Panc1 (cell line): ENCODE measurements at regions not wholly inside any gene's neighbourhood (a gene's known extent, or its start where the extent isn't known, plus 50 kb on each side); places are given as distances from the start of the nearest gene placed in this dataset.

Source experiments
- ATAC-seq: fragments of 200-7000 bp; cut with Tn5 transposase; 2 replicates; pipeline ENCODE4 v1.9.1; 2020; ENCODE audit warnings: mild to moderate bottlenecking, moderate library complexity
- BruUV-seq: library from RNA; stranded (reverse); fragments of 400-500 nt; replicated peaks from 2 replicates; lab custom pipeline; 2021; lab: Mats Ljungman, UMichigan
- CTCF ChIA-PET: fragments of 300-600 bp; sonication (Branson Sonifier 250); formaldehyde crosslinking; loops from one replicate; lab custom pipeline; 2022; ENCODE audit warnings: antibody characterized with exemption; lab: Charles Lee
- POLR2A ChIA-PET: fragments of 300-600 bp; sonication (Branson Sonifier 250); formaldehyde crosslinking; loops from one replicate; lab custom pipeline; 2022; ENCODE audit warnings: antibody characterized with exemption; lab: Charles Lee
- DNase-seq: peaks from one replicate; pipeline ENCODE4 v3.0.0-alpha.2; 2010; ENCODE audit warnings: low read depth, low spot score
- H3K27ac ChIP-seq: 2 replicates; pipeline ENCODE4 v1.5.1; 2011; ENCODE audit warnings: mild to moderate bottlenecking, low read length, inconsistent platforms
- H3K27me3 ChIP-seq: fragments of 200-500 bp; sonication (Bioruptor generic); 2 replicates; pipeline ENCODE4 v1.6.0; 2014; ENCODE audit warnings: low read length, inconsistent platforms; ENCODE audit not compliant: control insufficient read depth, insufficient read depth
- H3K36me3 ChIP-seq: fragments of 200-500 bp; sonication (Bioruptor generic); 2 replicates; pipeline ENCODE4 v1.5.1; 2014; ENCODE audit warnings: inconsistent platforms, mild to moderate bottlenecking, low read length, moderate library complexity; ENCODE audit not compliant: control insufficient read depth, insufficient read depth
- H3K4me1 ChIP-seq: 2 replicates; pipeline ENCODE4 v1.5.1; 2011; ENCODE audit warnings: inconsistent platforms, mild to moderate bottlenecking, low read length, moderate library complexity; ENCODE audit not compliant: control insufficient read depth, insufficient read depth
- H3K4me3 ChIP-seq, 2 experiments: 2 replicates each; pipeline ENCODE4 v1.5.1; 2011 to 2012; ENCODE audit warnings: low read depth in 2 of 2, low read length in 2 of 2, mild to moderate bottlenecking in 2 of 2, inconsistent platforms in 1 of 2, moderate library complexity in 1 of 2
- H3K9me3 ChIP-seq: fragments of 200-500 bp; sonication (Bioruptor generic); 2 replicates; pipeline ENCODE4 v1.5.1; 2014; ENCODE audit warnings: low read depth, mild to moderate bottlenecking, inconsistent platforms, low read length, moderate library complexity; ENCODE audit not compliant: control insufficient read depth, insufficient read depth
- CTCF ChIP-seq: fragments of 450-650 bp; IDR thresholded peaks from 2 replicates; pipeline ENCODE4 v1.5.1; 2017; ENCODE audit warnings: mild to moderate bottlenecking
- POLR2AphosphoS5 ChIP-seq: IDR thresholded peaks from 2 replicates; pipeline ENCODE4 v1.6.1; 2012; ENCODE audit warnings: mild to moderate bottlenecking, low read depth, low read length, moderate library complexity
- REST ChIP-seq, 2 experiments: IDR thresholded peaks; 2 replicates each; pipeline ENCODE4 v1.6.1; 2011 to 2012; ENCODE audit warnings: low read depth in 2 of 2, control low read depth in 1 of 2, low read length in 1 of 2, mild to moderate bottlenecking in 1 of 2, moderate library complexity in 1 of 2; ENCODE audit not compliant: insufficient read depth in 1 of 2
- SIN3A ChIP-seq: IDR thresholded peaks from 2 replicates; pipeline ENCODE4 v1.6.1; 2012; ENCODE audit warnings: low read depth, mild to moderate bottlenecking, low read length, moderate library complexity, borderline replicate concordance; ENCODE audit not compliant: insufficient read depth
- TCF7L2 ChIP-seq: IDR thresholded peaks from 2 replicates; pipeline ENCODE4 v1.6.1; 2011; ENCODE audit warnings: mild to moderate bottlenecking, low read depth, low read length, inconsistent platforms
- in situ Hi-C: cut with HindIII; loops from 2 replicates; pipeline ENCODE4 v1.10.0; 2016; ENCODE audit warnings: low sequenced_read_pairs, low pct_unique_long_range_greater_than_20kb
- intact Hi-C: fragments of 100-400 bp; cut with micrococcal nuclease; formaldehyde crosslinking; loops from one replicate; pipeline ENCODE4 v1.10.0; 2022; ENCODE audit not compliant: unreplicated experiment

DNA sequence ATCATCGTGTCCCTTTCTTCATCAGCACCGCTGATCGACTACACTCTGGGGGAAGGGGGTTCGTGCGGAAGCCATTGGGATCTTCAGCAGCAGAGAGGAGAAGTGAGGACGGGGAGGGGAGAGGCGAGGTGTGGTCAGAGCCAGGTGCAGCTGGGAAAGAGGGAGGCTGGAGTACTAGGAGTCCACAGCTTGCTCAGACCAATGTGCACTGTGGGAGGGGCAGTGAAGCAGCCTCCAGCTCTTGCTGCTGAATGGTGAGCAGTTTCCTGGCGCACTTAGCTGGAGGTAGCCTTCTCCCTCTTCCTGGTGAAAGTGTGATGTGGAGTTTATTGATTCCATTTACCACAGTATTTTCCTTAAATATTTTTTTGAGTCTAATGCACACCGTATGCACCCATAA lies 99.0 kb upstream of the NECTIN1 start:
- H3K4me3 ChIP-seq = no peak overlapping the region
- POLR2A ChIA-PET = no interaction called here
- peaks cover 6% of the 10 kb centered on the region for H3K27me3 ChIP-seq
- no peaks in the 10 kb centered on the region for H3K9me3 ChIP-seq
- in situ Hi-C loops = no loop called here
- CTCF ChIA-PET = no interaction called here
- H3K27ac ChIP-seq = no peak overlapping the region
- ATAC-seq (no peak), DNase-seq (no peak)
- intact Hi-C loops = no loop called here
- H3K36me3 ChIP-seq = no peaks in the 10 kb centered on the region
- TF ChIP-seq SIN3A (no peak), REST (IDR thresholded peaks at IDR 0.05; ENCODE audit: insufficient read depth in 1 of 2, low read depth in 2 of 2, low read length in 1 of 2) (no peak), CTCF (no peak), POLR2AphosphoS5 (no peak), TCF7L2 (no peak)
- BruUV-seq = no TSS peak
- H3K4me1 ChIP-seq = no peaks in the 10 kb centered on the region

DNA sequence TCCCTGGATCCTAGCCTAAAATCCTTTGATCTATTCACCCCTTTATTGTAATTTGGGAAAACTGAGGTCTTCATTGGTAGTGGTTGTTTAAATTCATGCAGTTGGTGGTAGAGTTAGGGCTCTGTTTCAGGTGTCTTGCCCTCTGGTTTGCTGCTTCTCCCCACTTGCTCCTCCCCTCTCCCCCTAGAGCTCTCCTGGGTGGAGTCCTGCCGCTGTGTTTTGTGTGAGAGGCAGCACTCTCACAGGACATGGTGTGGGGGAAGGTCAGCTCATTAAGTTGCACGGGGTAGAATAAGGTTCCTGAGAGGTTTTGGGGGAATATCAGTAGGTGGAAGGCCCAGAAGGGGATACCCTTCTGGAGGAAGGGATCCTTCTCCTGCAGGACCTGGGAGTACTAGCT lies 98.1 kb upstream of the NECTIN1 start:
- no peak overlapping the region for H3K4me3 ChIP-seq
- in situ Hi-C loops (no loop called here), intact Hi-C loops (no loop called here)
- H3K27ac ChIP-seq = no peak overlapping the region
- no peak for TF ChIP-seq TCF7L2
- TF ChIP-seq SIN3A = no peak
- no peak for ATAC-seq
- H3K9me3 ChIP-seq = no peaks in the 10 kb centered on the region
- H3K4me1 ChIP-seq = no peaks in the 10 kb centered on the region
- no TSS peak for BruUV-seq
- no peak for DNase-seq
- POLR2A ChIA-PET = no interaction called here
- peaks cover 6% of the 10 kb centered on the region for H3K27me3 ChIP-seq
- H3K36me3 ChIP-seq = no peaks in the 10 kb centered on the region
- CTCF ChIA-PET = no interaction called here

DNA sequence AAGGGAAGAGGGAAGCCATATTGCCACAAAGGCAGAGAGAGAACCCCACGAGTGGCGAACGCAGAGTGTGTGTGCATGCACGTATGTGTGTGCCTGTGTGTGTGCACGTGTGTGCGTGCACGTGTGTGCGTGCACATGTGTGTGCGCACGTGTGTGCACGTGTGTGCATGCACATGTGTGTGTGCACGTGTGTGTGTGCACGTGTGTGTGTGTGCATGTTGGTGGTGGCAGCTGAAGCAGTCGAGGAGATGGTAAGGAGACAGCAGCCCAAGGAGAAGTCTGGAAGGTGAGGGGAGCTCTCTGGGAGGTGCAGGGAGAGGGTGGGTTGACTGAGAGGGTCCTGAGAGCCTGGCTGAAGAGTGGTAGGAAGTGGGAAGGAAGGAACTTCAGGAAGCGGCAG lies 94.1 kb upstream of the NECTIN1 start:
- no peak for ATAC-seq
- in situ Hi-C loops (no loop called here), intact Hi-C loops (no loop called here)
- ChIA-PET CTCF (no interaction called here), POLR2A (no interaction called here)
- no peak for DNase-seq
- peaks cover 4% of the 10 kb centered on the region for H3K27me3 ChIP-seq
- TF ChIP-seq CTCF = no peak
- H3K4me1 ChIP-seq = no peaks in the 10 kb centered on the region
- no TSS peak for BruUV-seq
- H3K36me3 ChIP-seq = no peaks in the 10 kb centered on the region
- H3K27ac ChIP-seq = no peak overlapping the region
- no peaks in the 10 kb centered on the region for H3K9me3 ChIP-seq
- H3K4me3 ChIP-seq = no peak overlapping the region
